SH-SY5Y (cell line): ENCODE measurements at regions not wholly inside any gene's neighbourhood (a gene's known extent, or its start where the extent isn't known, plus 50 kb on each side); places are given as distances from the start of the nearest gene placed in this dataset.

Experiments
- GATA2 ChIP-seq: IDR thresholded peaks from 2 replicates; pipeline ENCODE4 v1.6.1; 2011; ENCODE audit warnings: mild to moderate bottlenecking, low read depth, low read length
- GATA3 ChIP-seq: IDR thresholded peaks from 2 replicates; pipeline ENCODE4 v1.6.1; 2011; ENCODE audit warnings: low read depth, mild to moderate bottlenecking, low read length, moderate library complexity

- no peak for TF ChIP-seq GATA2
- TF ChIP-seq GATA3 = no peak
These were observed 63.1 kb upstream of the SDK2 start for GRCh38 chr17:73707358-73707757.
